Right lobe of liver (tissue), 4 donors: ENCODE measurements at regions not wholly inside any gene's neighbourhood (a gene's known extent, or its start where the extent isn't known, plus 50 kb on each side); places are given as distances from the start of the nearest gene placed in this dataset.

Experiments used
- CTCF ChIP-seq, 4 donors: fragments of 200-600 bp in 3 of 4; fragments of 450-650 bp in 1 of 4; IDR thresholded peaks; one replicate each; pipeline versions ENCODE4 v1.5.1 to v1.8.0; 2016 to 2022; ENCODE audit warnings: antibody characterized with exemption in 4 of 4, mild to moderate bottlenecking in 2 of 4
- POLR2A ChIP-seq: fragments of 450-650 bp; IDR thresholded peaks from one replicate; pipeline ENCODE4 v1.6.1; 2017; ENCODE audit warnings: antibody characterized with exemption, mild to moderate bottlenecking
- donor health status: DM: no; HTN: no; CAD: no.
- donor health status: DM: no; HTN: no; CAD: no.
- donor health status: DM: no; HTN: yes; CAD: no.

- TF ChIP-seq CTCF (IDR thresholded peaks at IDR 0.05) (no peak), POLR2A (no peak)
Measured at GRCh38 chr4:123186731-123187130, 209.9 kb upstream of the SPRY1 start.
